Myocyte (in vitro differentiated cells): ENCODE measurements at regions not wholly inside any gene's neighbourhood (a gene's known extent, or its start where the extent isn't known, plus 50 kb on each side); places are given as distances from the start of the nearest gene placed in this dataset.
"Not testable (repeated sequence)": the region's sequence is repeated elsewhere in the genome, so short reads cannot be mapped to it uniquely, and the experiment has no call there.

Experiments
- DNase-seq: peaks from one replicate; pipeline ENCODE4 v3.0.0-alpha.2; 2012; ENCODE audit warnings: low read depth

GRCh38 chr5:28855626-28856025, 1817.2 kb upstream of the CDH9 start:
- DNase-seq = peak; percentile 2

DNA sequence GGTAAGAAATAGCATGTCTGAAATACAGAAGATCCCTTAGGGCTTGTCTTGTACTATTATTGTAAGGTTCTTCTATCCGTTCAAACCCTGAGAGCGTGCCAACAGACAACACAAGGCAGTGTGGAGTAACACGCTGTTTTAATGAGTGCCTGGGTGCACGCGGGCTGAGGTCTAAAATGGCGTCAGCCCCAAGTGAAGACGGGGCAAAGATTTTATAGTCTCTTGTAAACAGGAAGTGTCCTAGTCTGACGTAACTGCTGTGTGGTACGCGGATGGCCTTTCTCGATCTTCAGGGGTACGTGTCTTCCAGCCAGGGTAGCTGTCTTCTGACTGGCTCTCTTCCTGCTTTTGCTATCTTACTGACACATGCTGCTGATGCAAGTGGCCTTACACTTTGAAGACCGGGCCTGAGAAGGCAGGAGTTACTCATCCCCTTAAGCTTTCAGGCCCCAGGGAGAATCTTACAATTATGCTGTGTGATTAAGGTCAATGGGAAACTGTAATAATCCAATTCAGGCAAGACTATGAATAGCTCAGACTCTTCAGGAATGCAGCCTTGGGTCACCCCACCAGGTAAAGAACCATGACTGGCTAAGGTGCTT, 1812.0 kb upstream of the CDH9 start:
- DNase-seq = no peak

DNA sequence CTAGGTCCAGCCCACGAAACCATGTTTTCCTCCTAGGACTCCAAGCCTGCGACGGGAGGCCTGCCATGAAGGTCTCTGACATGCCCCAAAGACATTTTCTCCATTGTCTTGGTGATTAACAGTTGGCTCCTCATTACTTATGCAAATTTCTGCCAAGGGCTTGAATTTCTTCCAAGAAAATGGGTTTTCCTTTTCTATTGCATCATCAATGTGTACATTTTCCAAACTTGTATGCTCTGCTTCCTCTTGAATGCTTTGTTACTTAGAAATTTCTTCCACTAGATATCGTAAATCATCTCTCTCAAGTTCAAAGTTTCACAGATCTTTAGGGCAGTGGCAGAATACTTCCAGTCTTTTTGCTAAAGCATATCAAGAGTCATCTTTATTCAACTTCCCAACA, 1792.7 kb upstream of the CDH9 start:
- no peak for DNase-seq

DNA sequence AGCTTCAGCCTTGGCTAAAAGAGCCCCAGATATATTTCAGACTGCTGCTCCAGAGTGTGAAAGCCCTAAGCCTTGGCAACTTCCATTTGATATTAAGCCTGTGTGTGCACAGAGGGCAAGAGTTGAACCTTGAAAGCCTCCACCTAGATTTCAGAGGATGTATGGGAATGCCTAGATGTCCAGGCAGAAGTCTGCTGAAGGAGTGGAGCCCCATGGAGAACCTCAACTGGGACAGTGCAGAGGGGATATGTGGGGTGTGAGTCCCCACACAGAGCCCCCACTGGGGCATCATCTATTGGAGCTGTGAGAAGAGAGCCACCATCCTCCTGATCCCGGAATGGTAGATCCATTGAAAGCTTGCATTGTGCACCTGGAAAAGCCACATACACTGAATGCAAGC, 1784.8 kb upstream of the CDH9 start:
- DNase-seq = no peak

GRCh38 chr5:28822071-28822470, 1783.7 kb upstream of the CDH9 start:
- DNase-seq = no peak

- DNase-seq = no peak
These were observed 1772.4 kb upstream of the CDH9 start for GRCh38 chr5:28810751-28811136.

DNA sequence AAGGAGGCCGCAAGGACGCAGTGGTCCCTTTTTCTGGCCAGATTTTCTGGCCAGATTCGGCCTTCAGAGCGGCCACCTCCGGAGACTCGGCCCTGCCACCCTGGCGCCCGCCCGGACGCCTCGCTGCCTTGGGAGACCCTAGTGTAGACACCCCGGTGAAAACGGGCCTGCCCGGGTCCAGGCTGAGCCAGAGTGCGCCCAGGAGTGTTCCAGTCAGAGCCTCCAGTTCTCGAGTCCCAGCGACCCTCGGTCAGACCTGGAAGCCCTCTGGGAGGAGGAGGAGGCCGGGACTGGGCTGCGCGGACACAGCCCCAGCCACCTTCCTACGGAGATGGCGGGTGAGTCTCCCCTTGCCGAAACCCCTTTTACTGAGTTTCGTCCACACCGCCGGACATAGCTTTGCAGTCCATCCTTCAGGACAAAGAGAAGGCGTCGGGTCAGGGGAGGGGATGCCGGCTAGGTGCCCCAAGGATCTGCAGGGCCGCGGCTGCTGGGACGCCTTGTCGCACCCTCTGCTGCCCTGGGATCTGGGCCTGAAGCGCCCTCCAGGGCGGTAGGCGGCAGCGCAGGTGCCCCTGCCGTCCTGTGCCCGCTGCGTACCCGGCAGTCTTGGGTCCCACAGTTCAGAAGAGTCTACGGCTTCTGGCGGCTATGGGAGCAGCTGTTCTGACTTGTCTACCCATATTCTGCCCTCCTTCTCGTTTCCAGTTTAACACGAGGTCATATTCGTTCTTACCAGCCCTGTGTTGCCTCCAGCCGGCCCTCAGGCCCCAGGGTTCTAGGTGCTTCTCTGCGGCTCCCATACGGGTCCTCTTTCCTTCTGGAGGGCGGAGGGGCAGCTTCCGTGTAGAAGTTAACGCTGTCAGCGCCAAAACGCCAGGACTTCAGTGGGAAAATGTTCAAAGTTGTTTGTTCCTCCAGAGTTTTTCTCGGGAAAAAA, 1771.7 kb upstream of the CDH9 start:
- no peak for DNase-seq

GRCh38 chr5:28808967-28809810, 1770.8 kb upstream of the CDH9 start:
- DNase-seq = no peak

DNA sequence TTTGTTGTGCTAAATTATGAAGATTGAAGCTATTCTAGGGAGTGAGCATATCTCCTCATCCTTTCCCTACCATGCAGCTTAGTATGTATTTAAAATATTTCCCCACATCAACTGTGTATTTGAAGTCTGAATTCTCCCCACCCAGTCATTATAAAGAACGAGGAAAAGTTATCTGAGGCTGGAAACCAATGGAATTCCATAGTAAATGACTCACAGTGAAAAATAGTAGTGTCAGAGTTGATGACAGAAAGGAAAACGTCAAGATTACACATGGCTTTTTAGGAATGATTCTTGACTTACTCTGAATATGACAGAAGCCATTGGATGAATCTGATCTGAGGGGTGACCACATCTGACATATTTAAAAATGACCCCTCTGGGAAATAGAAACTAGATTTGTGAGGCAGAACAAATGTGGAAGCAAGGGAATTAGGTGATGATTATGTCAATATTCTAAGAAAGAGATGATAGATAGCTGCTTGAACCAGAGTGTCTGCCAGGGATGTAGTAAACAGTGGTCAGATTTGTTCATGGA, 1768.9 kb upstream of the CDH9 start:
- peak; percentile 6 for DNase-seq

- not testable (repeated sequence) for DNase-seq
These were observed 1760.6 kb upstream of the CDH9 start for GRCh38 chr5:28799035-28799434.

- DNase-seq = no peak
These were observed 1750.6 kb upstream of the CDH9 start for GRCh38 chr5:28788954-28789353.

DNA sequence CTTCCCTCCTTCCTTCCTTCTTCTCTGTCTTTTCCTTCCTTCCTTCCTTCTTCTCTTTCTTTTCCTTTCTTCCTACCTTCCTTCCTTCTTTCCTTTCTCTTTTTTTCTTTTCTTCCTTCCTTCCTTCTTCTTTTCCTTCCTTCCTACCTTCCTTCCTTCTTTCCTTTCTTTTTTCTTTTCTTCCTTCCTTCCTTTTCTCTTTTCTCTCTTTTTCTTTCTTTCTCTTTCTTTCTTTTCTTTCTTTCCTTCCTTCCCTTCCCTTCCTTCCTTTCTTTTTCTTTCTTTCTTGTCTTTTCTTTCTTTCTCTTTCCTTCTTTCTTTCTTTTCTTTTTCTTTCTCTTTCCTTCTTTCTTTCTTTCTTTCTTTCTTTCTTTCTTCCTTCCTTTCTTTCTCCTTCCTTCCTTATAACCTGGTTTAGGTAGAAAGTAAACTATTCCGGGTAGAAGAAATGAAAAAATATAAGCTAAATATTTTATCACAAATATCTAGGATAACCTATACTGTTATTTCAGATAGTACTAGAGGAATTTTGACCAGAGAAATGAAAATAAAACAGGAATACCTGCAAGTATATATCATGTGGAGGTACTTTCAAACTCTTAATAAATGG, 1741.8 kb upstream of the CDH9 start:
- no peak for DNase-seq

DNA sequence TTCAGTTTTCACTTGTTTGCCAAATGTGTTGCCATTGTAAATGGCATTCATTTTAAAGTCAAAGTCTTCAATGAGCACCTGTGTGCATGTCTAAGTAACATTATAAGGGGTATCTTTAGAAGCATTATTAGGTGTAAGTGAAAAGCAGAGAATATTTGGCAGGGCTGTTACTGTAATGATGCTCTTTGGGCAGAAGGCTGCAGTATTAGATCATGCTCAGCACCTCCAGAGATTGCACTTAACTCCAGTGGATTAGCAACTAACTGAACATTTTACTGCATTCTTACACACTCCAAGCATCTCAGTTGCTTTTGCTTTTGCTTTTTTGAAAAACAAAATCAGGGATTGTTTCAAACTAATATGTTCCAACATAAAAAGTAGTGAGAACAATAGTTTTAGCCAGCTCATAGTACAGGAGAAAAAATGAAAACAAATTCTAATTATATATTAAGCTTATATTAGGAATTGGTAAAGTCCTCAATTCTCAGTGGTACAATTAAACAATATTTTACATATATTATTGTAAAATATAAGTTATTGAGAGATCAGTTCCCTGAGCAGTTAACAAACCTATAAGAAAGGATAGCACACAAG, 1740.9 kb upstream of the CDH9 start:
- DNase-seq = peak; percentile 11

DNA sequence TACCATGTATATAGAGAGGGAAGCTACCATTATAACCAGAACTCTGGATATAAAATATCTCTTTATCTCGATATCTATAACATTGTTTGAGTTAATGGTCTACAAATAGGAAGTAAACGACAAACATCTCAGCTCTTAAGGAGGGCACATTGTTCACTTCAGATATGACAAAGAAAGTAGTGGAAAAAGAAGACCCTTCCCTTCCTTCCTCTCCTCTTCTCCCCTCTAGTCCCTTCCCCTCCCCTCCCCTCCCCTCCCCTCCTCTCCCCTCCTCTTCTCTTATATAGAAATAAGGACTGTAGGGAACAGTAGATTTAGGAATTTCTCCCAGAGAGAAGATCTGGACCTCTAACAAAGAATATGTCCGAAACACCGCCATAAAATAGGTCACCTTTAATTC, 1731.9 kb upstream of the CDH9 start:
- DNase-seq = no peak

GRCh38 chr5:28766565-28767158, 1728.3 kb upstream of the CDH9 start:
- DNase-seq = peak; percentile 59

DNA sequence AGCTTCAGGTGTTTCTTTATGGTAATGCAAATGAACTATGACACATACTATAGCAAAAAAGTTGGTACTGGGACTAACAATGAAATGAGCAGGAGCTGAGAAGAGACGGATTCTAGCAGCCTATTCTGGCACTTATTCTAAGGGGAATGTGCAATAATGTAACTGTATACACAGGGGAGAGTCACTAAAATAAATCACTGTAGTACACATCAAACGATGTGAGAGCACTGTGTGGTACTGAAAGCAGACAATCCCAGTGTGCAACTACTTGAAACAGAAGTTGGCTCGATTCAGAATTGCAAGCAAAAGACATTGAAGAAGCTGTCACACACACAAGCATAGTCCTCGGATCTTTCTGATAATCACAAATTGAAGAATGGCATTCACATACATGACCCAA, 1713.0 kb upstream of the CDH9 start:
- DNase-seq = no peak

- DNase-seq = no peak
These were observed 1711.9 kb upstream of the CDH9 start for GRCh38 chr5:28750251-28750650.

DNA sequence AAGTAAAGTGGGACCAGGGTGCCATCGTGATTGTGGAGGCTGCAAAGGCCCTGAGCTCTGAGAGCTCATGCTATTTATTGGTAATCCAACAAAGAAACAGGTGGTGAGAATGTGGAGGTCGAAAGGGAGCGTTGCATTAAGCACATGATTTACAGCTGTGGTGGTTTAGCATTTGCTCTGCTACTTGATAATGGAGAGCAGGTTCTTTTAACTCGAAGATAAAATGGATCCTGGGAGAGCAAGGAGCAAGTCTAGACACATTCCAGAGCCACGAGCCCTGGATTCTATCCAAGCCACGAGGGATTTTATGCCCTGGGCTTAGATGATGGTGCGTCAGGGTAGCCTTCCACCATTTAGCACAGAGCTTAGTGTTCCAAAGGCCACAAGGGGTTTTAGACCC, 1710.1 kb upstream of the CDH9 start:
- DNase-seq = peak; percentile 22

DNA sequence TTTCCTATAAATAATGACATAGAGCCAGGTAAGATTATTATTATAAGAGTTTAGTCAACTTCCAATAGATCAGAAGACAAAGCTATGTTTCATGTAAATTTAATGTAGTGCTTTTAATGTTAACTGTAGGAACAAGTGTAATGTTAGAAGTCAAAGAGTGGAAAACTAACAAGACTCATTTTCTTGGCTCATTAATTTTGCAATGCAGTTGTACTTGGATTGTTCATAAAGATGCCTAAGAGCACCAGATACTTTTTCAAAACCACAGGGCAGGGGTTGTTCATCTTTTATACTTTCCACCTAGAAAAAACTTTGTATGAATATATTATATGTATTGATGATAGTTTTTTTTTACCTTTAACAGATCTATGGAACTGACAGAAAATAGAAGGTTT, 1705.3 kb upstream of the CDH9 start:
- DNase-seq = no peak

- DNase-seq = peak; percentile 32
These were observed 1704.8 kb upstream of the CDH9 start for GRCh38 chr5:28743025-28743715.
